OCI-LY1 (cell line): ENCODE measurements at regions not wholly inside any gene's neighbourhood (a gene's known extent, or its start where the extent isn't known, plus 50 kb on each side); places are given as distances from the start of the nearest gene placed in this dataset.

Source experiments
- H2AFZ ChIP-seq: fragments of 200-600 bp; sonication (generic), shearing (Covaris generic); 2 replicates; pipeline ENCODE4 v1.6.0; 2014; ENCODE audit warnings: antibody characterized with exemption, mild to moderate bottlenecking, low read length
- H3F3A ChIP-seq: fragments of 200-600 bp; sonication (generic), shearing (Covaris generic); 2 replicates; pipeline ENCODE4 v1.6.0; 2014; ENCODE audit warnings: mild to moderate bottlenecking, antibody characterized with exemption, low read length, moderate library complexity; ENCODE audit not compliant: insufficient read depth
- H3K27ac ChIP-seq: fragments of 200-600 bp; sonication (generic); 2 replicates; pipeline ENCODE4 v1.5.1; 2014; ENCODE audit warnings: low read length, mixed run types, mild to moderate bottlenecking, low read depth; ENCODE audit not compliant: poor library complexity, severe bottlenecking
- H3K27me3 ChIP-seq: fragments of 200-600 bp; sonication (generic); 2 replicates; pipeline ENCODE4 v1.6.0; 2014; ENCODE audit warnings: antibody characterized with exemption, mild to moderate bottlenecking, low read length, moderate library complexity; ENCODE audit not compliant: insufficient read depth
- H3K36me3 ChIP-seq: fragments of 200-600 bp; sonication (generic); 2 replicates; pipeline ENCODE4 v1.6.1; 2014; ENCODE audit warnings: mild to moderate bottlenecking, antibody characterized with exemption, low read length, moderate library complexity, mixed read lengths; ENCODE audit not compliant: insufficient read depth
- H3K4me1 ChIP-seq: fragments of 200-600 bp; sonication (generic); 2 replicates; pipeline ENCODE4 v1.5.1; 2014; ENCODE audit warnings: mild to moderate bottlenecking, low read length, moderate library complexity; ENCODE audit not compliant: insufficient read depth, severe bottlenecking
- H3K4me2 ChIP-seq: fragments of 200-600 bp; sonication (generic), shearing (Covaris generic); 2 replicates; pipeline ENCODE4 v1.6.1; 2014; ENCODE audit warnings: low read length
- H3K4me3 ChIP-seq: fragments of 200-600 bp; sonication (generic); 2 replicates; pipeline ENCODE4 v1.5.1; 2014; ENCODE audit warnings: low read length, low read depth, mild to moderate bottlenecking, mixed read lengths; ENCODE audit not compliant: poor library complexity, severe bottlenecking
- H3K79me2 ChIP-seq: fragments of 200-600 bp; shearing (Covaris generic); 2 replicates; pipeline ENCODE4 v1.6.1; 2016; ENCODE audit warnings: mixed run types, low read length, mixed read lengths; ENCODE audit not compliant: insufficient read depth
- H3K9ac ChIP-seq: fragments of 200-600 bp; sonication (generic), shearing (Covaris generic); 2 replicates; pipeline ENCODE4 v1.6.1; 2014; ENCODE audit warnings: mild to moderate bottlenecking, low read length, mixed read lengths
- H3K9me2 ChIP-seq: fragments of 200-600 bp; sonication (generic), shearing (Covaris generic); 2 replicates; pipeline ENCODE4 v1.6.1; 2014; ENCODE audit warnings: low read depth, mild to moderate bottlenecking, low read length, mixed read lengths
- H3K9me3 ChIP-seq: fragments of 200-600 bp; shearing (Covaris generic); 2 replicates; pipeline ENCODE4 v1.6.1; 2014; ENCODE audit warnings: low read length, mixed read lengths
- H4K20me1 ChIP-seq: fragments of 200-600 bp; sonication (generic), shearing (Covaris generic); 2 replicates; pipeline ENCODE4 v1.6.0; 2016; ENCODE audit warnings: mild to moderate bottlenecking, low read length; ENCODE audit not compliant: insufficient read depth
- CTCF ChIP-seq: fragments of 200-600 bp; sonication (generic), shearing (Covaris generic); IDR thresholded peaks from 2 replicates; pipeline ENCODE4 v1.5.1; 2017; ENCODE audit warnings: mild to moderate bottlenecking, antibody characterized with exemption, low read length, moderate library complexity, mixed read lengths
- EZH2 ChIP-seq: fragments of 200-600 bp; sonication (generic), shearing (Covaris generic); IDR thresholded peaks from 2 replicates; pipeline ENCODE4 v1.8.0; 2017; ENCODE audit warnings: borderline replicate concordance, mixed run types, mild to moderate bottlenecking, antibody characterized with exemption, low read length, moderate library complexity, mixed read lengths

- H3K9me2 ChIP-seq = no peaks in the 10 kb centered on the region
- no peaks in the 10 kb centered on the region for H3K36me3 ChIP-seq
- H3K9me3 ChIP-seq = peaks cover 10% of the 10 kb centered on the region; the same call in 1 of the 2 replicates
These were observed 168.3 kb upstream of the SPACA1 start for GRCh38 chr6:87879132-87879861.

GRCh38 chr6:87875781-87876180, 171.9 kb upstream of the SPACA1 start:
- no peaks in the 10 kb centered on the region for H3K9me2 ChIP-seq
- no peaks in the 10 kb centered on the region for H3K9me3 ChIP-seq
- no peaks in the 10 kb centered on the region for H3K36me3 ChIP-seq
- TF ChIP-seq EZH2 (no peak), CTCF (no peak)
- no peaks in the 10 kb centered on the region for H3F3A ChIP-seq
- H3K27me3 ChIP-seq = no peaks in the 10 kb centered on the region
- H3K79me2 ChIP-seq = no peaks in the 10 kb centered on the region
- peaks cover 44% of the 10 kb centered on the region for H3K4me1 ChIP-seq
- no peak overlapping the region for H3K27ac ChIP-seq
- no peak overlapping the region for H3K9ac ChIP-seq
- H4K20me1 ChIP-seq = no peaks in the 10 kb centered on the region
- no peak overlapping the region for H2AFZ ChIP-seq
- no peak overlapping the region for H3K4me3 ChIP-seq
- H3K4me2 ChIP-seq = no peak overlapping the region

More at GRCh38 chr6:87879132-87879861, 168.3 kb upstream of the SPACA1 start:
- Histone ChIP-seq H2AFZ (0 out of 2 replicates have a peak overlapping the region, but pooled peaks have one; percentile 28), H3K9ac (peak overlapping the region; percentile 28), H3K27ac (peak overlapping the region; percentile 89), H3K4me2 (peak overlapping the region; percentile 35), H3K79me2 (no peaks in the 10 kb centered on the region), H3F3A (no peaks in the 10 kb centered on the region), H3K4me1 (peaks cover 54% of the 10 kb centered on the region), H4K20me1 (no peaks in the 10 kb centered on the region), H3K27me3 (no peaks in the 10 kb centered on the region), H3K4me3 (no peak overlapping the region)
- TF ChIP-seq EZH2 (no peak), CTCF (no peak)

GRCh38 chr6:87873556-87873955, 171.5 kb upstream of the AKIRIN2 start:
- Histone ChIP-seq H3K4me2 (no peak overlapping the region), H3K9ac (no peak overlapping the region), H3K9me3 (no peaks in the 10 kb centered on the region), H3K4me3 (no peak overlapping the region), H3K27me3 (no peaks in the 10 kb centered on the region), H3K4me1 (peaks cover 22% of the 10 kb centered on the region), H2AFZ (no peak overlapping the region), H3K36me3 (no peaks in the 10 kb centered on the region), H3K9me2 (no peaks in the 10 kb centered on the region), H3F3A (no peaks in the 10 kb centered on the region), H3K79me2 (no peaks in the 10 kb centered on the region), H4K20me1 (no peaks in the 10 kb centered on the region), H3K27ac (no peak overlapping the region)
- TF ChIP-seq CTCF = no peak
- TF ChIP-seq EZH2 = no peak
